ENCODE measurements at regions not wholly inside any gene's neighbourhood (a gene's known extent, or its start where the extent isn't known, plus 50 kb on each side); places are given as distances from the start of the nearest gene placed in this dataset.

DNA sequence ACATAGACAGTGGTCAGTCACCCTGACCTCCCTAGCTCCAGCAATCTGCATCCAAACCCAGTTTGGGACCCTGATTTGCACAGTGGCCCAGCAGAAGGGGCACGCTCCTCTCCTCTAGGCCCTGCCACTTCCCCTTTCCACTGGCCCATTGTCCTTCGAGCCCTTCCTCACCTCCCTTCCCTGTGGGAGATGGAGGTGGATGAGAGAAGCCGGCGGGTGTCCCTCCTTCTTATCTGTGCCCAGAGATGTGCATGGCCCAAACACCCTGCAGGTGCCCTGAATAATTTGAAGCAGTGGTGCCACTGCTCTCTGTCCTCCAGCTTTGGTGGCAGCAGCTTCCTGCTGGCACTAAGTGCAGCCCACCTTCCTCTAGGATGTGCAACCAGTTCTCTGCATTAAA is 140.0 kb downstream of the BARX1 start:
- DNase-seq (ENCODE audit: extremely low read depth, insufficient read length): no peak
- Histone ChIP-seq H3K36me3 (ENCODE audit: control insufficient read depth, insufficient read depth, low read length) (no peaks in the 10 kb centered on the region), H3K27me3 (replicated peaks; ENCODE audit: control insufficient read depth, insufficient read depth, low read length) (no peaks in the 10 kb centered on the region; the same call in 1 of the 2 replicates), H3K4me3 (replicated peaks; ENCODE audit: low read depth, low read length) (no peak overlapping the region)
- no peak for TF ChIP-seq CTCF (IDR thresholded peaks at IDR 0.05; ENCODE audit: insufficient read depth, low read length, poor library complexity, severe bottlenecking)

GRCh38 chr9:93814077-93814956 is 140.8 kb downstream of the BARX1 start:
- DNase-seq (ENCODE audit: extremely low read depth, insufficient read length): no peak
- no peak for TF ChIP-seq CTCF (IDR thresholded peaks at IDR 0.05; ENCODE audit: insufficient read depth, low read length, poor library complexity, severe bottlenecking)
- no peak overlapping the region for H3K4me3 ChIP-seq (replicated peaks; ENCODE audit: low read depth, low read length)
- no peaks in the 10 kb centered on the region for H3K36me3 ChIP-seq (ENCODE audit: control insufficient read depth, insufficient read depth, low read length)
- no peaks in the 10 kb centered on the region; the same call in 1 of the 2 replicates for H3K27me3 ChIP-seq (replicated peaks; ENCODE audit: control insufficient read depth, insufficient read depth, low read length)

GRCh38 chr9:93813221-93814076 is 141.7 kb downstream of the BARX1 start:
- no peak for TF ChIP-seq CTCF (IDR thresholded peaks at IDR 0.05; ENCODE audit: insufficient read depth, low read length, poor library complexity, severe bottlenecking)
- Histone ChIP-seq H3K4me3 (replicated peaks; ENCODE audit: low read depth, low read length) (no peak overlapping the region), H3K36me3 (ENCODE audit: control insufficient read depth, insufficient read depth, low read length) (no peaks in the 10 kb centered on the region), H3K27me3 (replicated peaks; ENCODE audit: control insufficient read depth, insufficient read depth, low read length) (no peaks in the 10 kb centered on the region; the same call in 1 of the 2 replicates)
- DNase-seq (ENCODE audit: extremely low read depth, insufficient read length): no peak

DNA sequence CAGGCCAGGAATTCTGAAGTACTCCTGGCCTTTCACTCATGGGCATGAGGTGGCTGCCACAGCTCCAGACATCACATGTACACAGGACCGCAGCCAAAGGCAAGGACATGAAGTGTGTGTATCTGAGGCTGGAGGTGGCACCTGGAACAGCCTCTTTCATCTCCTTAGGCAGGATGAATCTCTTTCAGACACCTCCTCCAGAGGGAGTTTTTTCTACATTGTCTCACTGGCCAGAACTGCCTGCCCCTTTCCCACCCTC is 142.8 kb downstream of the BARX1 start:
- Histone ChIP-seq H3K4me3 (replicated peaks; ENCODE audit: low read depth, low read length) (no peak overlapping the region), H3K27me3 (replicated peaks; ENCODE audit: control insufficient read depth, insufficient read depth, low read length) (no peaks in the 10 kb centered on the region; the same call in 1 of the 2 replicates), H3K36me3 (ENCODE audit: control insufficient read depth, insufficient read depth, low read length) (no peaks in the 10 kb centered on the region)
- no peak for DNase-seq (ENCODE audit: extremely low read depth, insufficient read length)
- no peak for TF ChIP-seq CTCF (IDR thresholded peaks at IDR 0.05; ENCODE audit: insufficient read depth, low read length, poor library complexity, severe bottlenecking)

DNA sequence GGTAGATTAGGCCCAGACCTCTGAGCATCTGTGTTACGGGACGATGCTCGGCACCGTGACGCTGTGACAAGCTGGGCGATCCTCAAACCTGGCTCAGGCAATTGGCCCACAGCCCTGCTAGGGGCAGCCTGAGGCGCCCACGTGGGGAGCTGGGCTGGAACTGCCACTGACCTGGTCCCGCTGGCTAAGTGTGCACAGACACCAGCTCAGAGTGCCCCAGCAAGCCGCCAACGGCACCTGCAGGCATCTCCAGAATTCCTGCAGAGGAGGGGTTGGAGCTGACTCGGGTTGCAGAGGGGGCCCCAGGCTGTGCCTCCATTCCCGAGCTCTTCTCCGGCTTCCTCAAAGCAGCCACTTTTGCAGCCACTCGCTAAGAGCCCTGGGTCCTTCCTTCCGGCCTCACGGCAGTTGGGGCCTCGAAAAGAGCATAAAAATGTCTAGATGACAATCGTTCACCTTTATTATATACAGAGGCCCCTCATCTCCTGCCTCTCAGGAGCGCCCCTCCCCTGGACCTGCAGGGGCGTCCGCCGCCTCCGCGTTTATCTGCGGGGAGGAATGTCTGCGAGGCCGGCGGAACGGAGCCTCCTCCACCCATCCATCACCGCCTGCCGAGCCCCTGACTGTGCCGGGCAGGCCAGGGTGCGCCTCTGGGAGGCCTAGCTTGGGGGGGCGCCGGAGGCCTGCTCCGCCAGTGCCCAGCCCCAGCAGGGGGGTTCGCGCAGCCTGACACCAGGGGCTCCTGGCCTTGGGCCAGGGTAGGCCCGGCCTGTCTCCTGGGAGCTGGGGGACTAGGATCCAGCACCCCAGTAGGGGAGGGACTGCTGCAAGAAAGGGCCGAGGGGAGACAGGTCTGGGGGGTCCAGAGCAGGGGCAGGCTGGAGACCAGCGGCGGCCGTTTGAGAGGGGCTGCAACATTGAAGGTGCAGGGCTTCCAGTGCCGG is 144.9 kb downstream of the BARX1 start:
- DNase-seq (ENCODE audit: extremely low read depth, insufficient read length): no peak
- no peak overlapping the region for H3K4me3 ChIP-seq (replicated peaks; ENCODE audit: low read depth, low read length)
- H3K27me3 ChIP-seq (replicated peaks; ENCODE audit: control insufficient read depth, insufficient read depth, low read length): no peaks in the 10 kb centered on the region; the same call in 1 of the 2 replicates
- no peak for TF ChIP-seq CTCF (IDR thresholded peaks at IDR 0.05; ENCODE audit: insufficient read depth, low read length, poor library complexity, severe bottlenecking)
- no peaks in the 10 kb centered on the region for H3K36me3 ChIP-seq (ENCODE audit: control insufficient read depth, insufficient read depth, low read length)
